Trophoblast cell (in vitro differentiated cells and primary cell): ENCODE measurements at regions not wholly inside any gene's neighbourhood (a gene's known extent, or its start where the extent isn't known, plus 50 kb on each side); places are given as distances from the start of the nearest gene placed in this dataset.

Experiments
- DNase-seq, 2 donors: peaks; one replicate each; pipeline ENCODE4 v3.0.0-alpha.2; 2016
- H2AFZ ChIP-seq: 2 replicates; pipeline ENCODE4 v1.6.1; 2013; ENCODE audit warnings: low read length, moderate library complexity, mild to moderate bottlenecking; ENCODE audit not compliant: insufficient read depth, poor library complexity
- H2AK5ac ChIP-seq: 2 replicates; pipeline ENCODE4 v1.6.1; 2013; ENCODE audit warnings: mild to moderate bottlenecking, low read length
- H2BK120ac ChIP-seq: 2 replicates; pipeline ENCODE4 v1.6.1; 2013; ENCODE audit warnings: low read length, mild to moderate bottlenecking, moderate library complexity; ENCODE audit not compliant: insufficient read depth, poor library complexity
- H2BK12ac ChIP-seq: 2 replicates; pipeline ENCODE4 v1.6.1; 2013; ENCODE audit warnings: mild to moderate bottlenecking, low read length, moderate library complexity
- H2BK5ac ChIP-seq: 2 replicates; pipeline ENCODE4 v1.6.1; 2013; ENCODE audit warnings: low read length, low read depth, moderate library complexity, mild to moderate bottlenecking; ENCODE audit not compliant: poor library complexity
- H3K14ac ChIP-seq: 2 replicates; pipeline ENCODE4 v1.6.1; 2013; ENCODE audit warnings: mild to moderate bottlenecking, low read length
- H3K18ac ChIP-seq: 2 replicates; pipeline ENCODE4 v1.6.1; 2013; ENCODE audit warnings: mild to moderate bottlenecking, low read length
- H3K23ac ChIP-seq: 2 replicates; pipeline ENCODE4 v1.6.1; 2013; ENCODE audit warnings: low read length
- H3K27ac ChIP-seq: 2 replicates; pipeline ENCODE4 v1.5.1; 2013; ENCODE audit warnings: low read depth, mild to moderate bottlenecking, inconsistent platforms, low read length, moderate library complexity
- H3K27me3 ChIP-seq: 2 replicates; pipeline ENCODE4 v1.6.1; 2013; ENCODE audit warnings: inconsistent platforms, mild to moderate bottlenecking, low read length, moderate library complexity; ENCODE audit not compliant: insufficient read depth
- H3K36me3 ChIP-seq, 2 experiments: 1 replicate in 1 of 2; 2 replicates in 1 of 2; pipeline ENCODE4 v1.6.1; 2013; ENCODE audit warnings: low read length in 2 of 2, mild to moderate bottlenecking in 2 of 2, moderate library complexity in 1 of 2; ENCODE audit not compliant: insufficient read depth in 2 of 2, control insufficient read depth in 1 of 2
- H3K4ac ChIP-seq: 2 replicates; pipeline ENCODE4 v1.6.1; 2013; ENCODE audit warnings: low read depth, mild to moderate bottlenecking, low read length, moderate library complexity
- H3K4me1 ChIP-seq, 2 experiments: 1 replicate in 1 of 2; 2 replicates in 1 of 2; pipeline ENCODE4 v1.6.1; 2013; ENCODE audit warnings: low read length in 2 of 2, mild to moderate bottlenecking in 2 of 2, moderate library complexity in 1 of 2; ENCODE audit not compliant: insufficient read depth in 2 of 2, control insufficient read depth in 1 of 2
- H3K4me2 ChIP-seq: 2 replicates; pipeline ENCODE4 v1.6.1; 2013; ENCODE audit warnings: inconsistent platforms, mild to moderate bottlenecking, low read length, moderate library complexity
- H3K4me3 ChIP-seq: 2 replicates; pipeline ENCODE4 v1.5.1; 2013; ENCODE audit warnings: mild to moderate bottlenecking, low read depth, low read length, inconsistent platforms
- H3K79me1 ChIP-seq: one replicate; pipeline ENCODE4 v1.6.1; 2013; ENCODE audit warnings: low read length
- H3K79me2 ChIP-seq: 2 replicates; pipeline ENCODE4 v1.6.1; 2013; ENCODE audit warnings: low read length, mild to moderate bottlenecking; ENCODE audit not compliant: control insufficient read depth, insufficient read depth, poor library complexity
- H3K9ac ChIP-seq: 2 replicates; pipeline ENCODE4 v1.6.1; 2013; ENCODE audit warnings: mild to moderate bottlenecking, low read length
- H3K9me3 ChIP-seq: 2 replicates; pipeline ENCODE4 v1.6.1; 2013; ENCODE audit warnings: low read depth, mild to moderate bottlenecking, control low read depth, inconsistent platforms, low read length; ENCODE audit not compliant: insufficient read depth
- H4K12ac ChIP-seq: 2 replicates; pipeline ENCODE4 v1.6.1; 2013; ENCODE audit warnings: low read depth, mild to moderate bottlenecking, low read length, moderate library complexity
- H4K8ac ChIP-seq: 2 replicates; pipeline ENCODE4 v1.6.1; 2013; ENCODE audit warnings: low read depth, mild to moderate bottlenecking, low read length, moderate library complexity
- H4K91ac ChIP-seq: one replicate; pipeline ENCODE4 v1.6.1; 2013; ENCODE audit warnings: low read depth, mild to moderate bottlenecking, low read length, moderate library complexity
- WGBS: extraction: QIAGEN DNeasy Blood & Tissue Kit; methylation state at CpG from one replicate; pipeline ENCODE4 v1.1.7; 2013; ENCODE audit warnings: missing lambda C conversion rate; ENCODE audit not compliant: insufficient read length, insufficient coverage; ENCODE audit errors: extremely low coverage; 5-methylcytosine and 5-hydroxymethylcytosine counted together

- Histone ChIP-seq H2BK5ac (no peak overlapping the region), H2BK120ac (no peak overlapping the region), H3K4me1 (peaks cover 1 to 5% of the 10 kb centered on the region in 2 experiments), H3K36me3 (no peaks in the 10 kb centered on the region), H3K79me1 (no peaks in the 10 kb centered on the region), H2AFZ (no peak overlapping the region), H2BK12ac (no peak overlapping the region), H4K12ac (no peak overlapping the region), H3K79me2 (no peaks in the 10 kb centered on the region), H3K4me2 (no peak overlapping the region), H3K9ac (no peak overlapping the region), H4K8ac (no peak overlapping the region), H3K18ac (no peak overlapping the region), H3K27me3 (no peaks in the 10 kb centered on the region), H2AK5ac (no peak overlapping the region), H3K23ac (no peak overlapping the region), H3K9me3 (no peaks in the 10 kb centered on the region), H3K4ac (no peak overlapping the region), H3K14ac (no peak overlapping the region), H4K91ac (no peak overlapping the region), H3K4me3 (no peak overlapping the region), H3K27ac (no peak overlapping the region)
- WGBS: no CpG with 5 or more reads among the region's 50 CpGs
- no peak for DNase-seq
Observed at GRCh38 chr18:78726326-78727056, 253.1 kb upstream of the SALL3 start.

- WGBS: no CpG with 5 or more reads among the region's 25 CpGs
- H3K4me3 ChIP-seq: no peak overlapping the region
Observed at GRCh38 chr18:78727057-78727739, 252.4 kb upstream of the SALL3 start.

DNA sequence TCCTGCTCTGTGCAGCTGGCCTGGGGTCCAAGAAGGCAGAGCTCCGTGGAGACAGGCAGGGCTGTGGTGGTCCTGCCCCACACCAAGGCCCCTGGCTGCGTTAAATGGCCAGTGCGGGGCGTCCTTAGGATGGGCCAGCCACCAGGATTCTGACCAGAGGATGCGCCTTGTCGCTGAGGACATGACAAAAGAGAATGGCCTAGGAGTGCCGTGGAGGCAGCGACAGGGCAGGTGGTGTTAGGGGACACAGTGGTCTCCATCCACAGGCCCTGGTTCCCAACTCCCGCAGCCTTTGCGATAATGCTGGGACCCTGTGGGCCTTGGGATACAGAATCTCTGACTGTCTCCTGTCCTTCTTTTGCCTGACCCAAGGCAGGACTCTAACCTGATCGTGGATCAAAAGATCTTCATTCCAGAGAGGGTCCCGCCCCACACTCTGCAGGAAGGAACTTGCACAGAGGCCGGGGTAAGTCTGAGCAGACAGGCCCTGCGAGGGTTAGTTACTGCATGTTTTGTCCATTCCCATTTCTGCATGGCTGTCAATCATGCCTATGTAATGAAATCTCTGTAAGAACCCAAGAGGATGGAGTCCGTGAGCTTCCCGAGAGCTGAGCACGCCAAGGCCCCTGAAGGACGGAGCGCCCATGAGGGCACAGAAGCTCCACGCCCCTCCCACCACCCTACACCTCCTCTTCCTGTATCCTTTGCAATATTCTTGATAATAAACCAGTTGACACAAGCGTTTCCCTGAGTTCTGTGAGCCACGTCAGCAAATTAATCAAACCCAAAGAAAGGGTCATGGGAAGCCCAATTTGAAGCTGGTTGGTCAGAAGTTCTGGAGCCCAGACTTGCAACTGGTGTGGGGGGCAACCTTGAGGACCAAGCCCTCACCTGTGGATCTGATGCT lies 251.5 kb upstream of the SALL3 start:
- no peak overlapping the region for H2BK5ac ChIP-seq
- no peaks in the 10 kb centered on the region for H3K36me3 ChIP-seq
- H4K8ac ChIP-seq: no peak overlapping the region
- WGBS: no CpG with 5 or more reads among the region's 22 CpGs
- H3K79me2 ChIP-seq: no peaks in the 10 kb centered on the region
- peaks cover 1% of the 10 kb centered on the region for H3K9me3 ChIP-seq
- no peak overlapping the region for H3K18ac ChIP-seq
- no peak overlapping the region for H3K4me3 ChIP-seq
- no peak overlapping the region for H4K91ac ChIP-seq
- H4K12ac ChIP-seq: no peak overlapping the region
- H2AK5ac ChIP-seq: no peak overlapping the region
- no peak overlapping the region for H3K9ac ChIP-seq
- H2BK120ac ChIP-seq: no peak overlapping the region
- no peak overlapping the region for H3K23ac ChIP-seq
- no peak overlapping the region for H2BK12ac ChIP-seq
- H3K27me3 ChIP-seq: no peaks in the 10 kb centered on the region
- H3K4me1 ChIP-seq: peaks cover 0 to 4% of the 10 kb centered on the region in 2 experiments
- H3K4ac ChIP-seq: no peak overlapping the region
- H3K4me2 ChIP-seq: no peak overlapping the region
- H3K14ac ChIP-seq: no peak overlapping the region
- no peak overlapping the region for H2AFZ ChIP-seq
- DNase-seq: no peak
- no peaks in the 10 kb centered on the region for H3K79me1 ChIP-seq
- H3K27ac ChIP-seq: no peak overlapping the region

More at GRCh38 chr18:78727057-78727739, 252.4 kb upstream of the SALL3 start:
- no peak overlapping the region for H2AK5ac ChIP-seq
- H2BK12ac ChIP-seq: no peak overlapping the region
- DNase-seq: no peak
- H3K9ac ChIP-seq: no peak overlapping the region
- H4K91ac ChIP-seq: no peak overlapping the region
- H3K4ac ChIP-seq: no peak overlapping the region
- peaks cover 0 to 4% of the 10 kb centered on the region in 2 experiments for H3K4me1 ChIP-seq
- no peak overlapping the region for H3K23ac ChIP-seq
- no peak overlapping the region for H3K18ac ChIP-seq
- no peaks in the 10 kb centered on the region for H3K79me2 ChIP-seq
- no peaks in the 10 kb centered on the region for H3K9me3 ChIP-seq
- no peak overlapping the region for H4K12ac ChIP-seq
- H3K36me3 ChIP-seq: no peaks in the 10 kb centered on the region
- H3K27me3 ChIP-seq: no peaks in the 10 kb centered on the region
- H2BK120ac ChIP-seq: no peak overlapping the region
- H2BK5ac ChIP-seq: no peak overlapping the region
- H3K4me2 ChIP-seq: no peak overlapping the region
- H3K14ac ChIP-seq: no peak overlapping the region
- no peak overlapping the region for H4K8ac ChIP-seq
- no peaks in the 10 kb centered on the region for H3K79me1 ChIP-seq
- H2AFZ ChIP-seq: no peak overlapping the region
- no peak overlapping the region for H3K27ac ChIP-seq

DNA sequence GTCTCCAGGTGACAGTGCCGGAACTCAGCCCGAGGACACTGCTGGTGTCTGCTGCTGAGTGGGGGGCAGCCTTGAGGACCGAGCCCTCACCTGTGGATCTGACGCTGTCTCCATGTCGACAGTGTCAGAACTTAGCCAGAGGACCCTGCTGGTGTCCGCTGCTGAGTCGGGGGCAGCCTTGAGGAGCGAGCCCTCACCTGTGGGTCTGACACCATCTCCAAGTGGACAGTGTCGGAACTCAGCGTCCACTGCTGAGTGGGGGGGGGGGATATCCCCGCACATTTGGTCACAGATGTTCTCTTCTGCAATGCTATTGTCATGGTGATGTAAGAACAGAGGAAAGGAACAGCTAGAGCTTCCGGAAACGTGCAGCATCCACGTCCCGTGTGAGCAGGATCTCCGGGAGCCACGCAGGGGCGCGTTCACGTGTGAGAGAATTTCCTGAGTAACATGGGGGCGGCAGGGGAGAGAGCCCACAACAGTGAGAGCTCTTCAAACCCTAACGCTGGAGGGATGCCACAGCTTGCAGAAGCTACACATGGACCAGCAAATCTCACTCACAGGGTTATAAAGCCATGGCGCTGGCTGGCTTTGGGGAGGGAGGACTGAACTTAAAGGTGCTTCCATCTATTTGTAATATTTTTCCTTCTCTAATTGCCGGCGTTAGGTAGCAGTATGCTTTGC lies 250.7 kb upstream of the SALL3 start:
- H3K27ac ChIP-seq: no peak overlapping the region
- no CpG with 5 or more reads among the region's 25 CpGs for WGBS

More for the DNA sequence above, 250.7 kb upstream of the SALL3 start:
- Histone ChIP-seq H3K4ac (no peak overlapping the region), H3K14ac (no peak overlapping the region), H3K18ac (no peak overlapping the region), H3K4me2 (no peak overlapping the region), H2BK12ac (no peak overlapping the region), H3K23ac (no peak overlapping the region), H2BK5ac (no peak overlapping the region), H2AK5ac (no peak overlapping the region), H4K12ac (no peak overlapping the region), H3K9ac (no peak overlapping the region), H2AFZ (no peak overlapping the region), H3K4me3 (no peak overlapping the region), H4K91ac (no peak overlapping the region), H3K27me3 (no peaks in the 10 kb centered on the region), H3K79me1 (no peaks in the 10 kb centered on the region), H3K9me3 (peaks cover 1% of the 10 kb centered on the region), H2BK120ac (no peak overlapping the region), H3K79me2 (no peaks in the 10 kb centered on the region), H4K8ac (no peak overlapping the region), H3K4me1 (peaks cover 0 to 2% of the 10 kb centered on the region in 2 experiments), H3K36me3 (no peaks in the 10 kb centered on the region)
- DNase-seq: no peak
